ENCODE measurements at regions not wholly inside any gene's neighbourhood (a gene's known extent, or its start where the extent isn't known, plus 50 kb on each side); places are given as distances from the start of the nearest gene placed in this dataset.

- TF ChIP-seq CTCF (IDR thresholded peaks at IDR 0.05) (no peak), ZFX (IDR thresholded peaks at IDR 0.05; ENCODE audit: borderline replicate concordance) (no peak)
These were observed 684.6 kb downstream of the ARAP2 start for GRCh38 chr4:35559559-35560365.

Data from 22Rv1 (cell line).